GM19438 (cell line): ENCODE measurements at regions not wholly inside any gene's neighbourhood (a gene's known extent, or its start where the extent isn't known, plus 50 kb on each side); places are given as distances from the start of the nearest gene placed in this dataset.

Source experiments
- ATAC-seq: cut with Tn5 transposase; IDR thresholded peaks from one replicate; pipeline ENCODE4 v1.9.1; 2021; ENCODE audit warnings: low read depth; ENCODE audit not compliant: unreplicated experiment

GRCh38 chr5:88489364-88489763, 220.7 kb upstream of the TMEM161B start:
- no peak for ATAC-seq

- ATAC-seq: no peak
Observed at GRCh38 chr5:88488561-88488960, 219.9 kb upstream of the TMEM161B start.

- no peak for ATAC-seq
Observed at GRCh38 chr5:88488130-88488529, 219.5 kb upstream of the TMEM161B start.

- no peak for ATAC-seq
Observed at GRCh38 chr5:88487066-88487465, 218.4 kb upstream of the TMEM161B start.

- ATAC-seq: no peak
Observed at GRCh38 chr5:88486431-88486830, 217.8 kb upstream of the TMEM161B start.

- no peak for ATAC-seq
Observed at GRCh38 chr5:88485531-88485930, 216.9 kb upstream of the TMEM161B start.

GRCh38 chr5:88483964-88484672, 215.5 kb upstream of the TMEM161B start:
- no peak for ATAC-seq

- no peak for ATAC-seq
Observed at GRCh38 chr5:88480801-88481499, 212.3 kb upstream of the TMEM161B start.

- ATAC-seq: no peak
Observed at GRCh38 chr5:88480245-88480644, 211.6 kb upstream of the TMEM161B start.

- no peak for ATAC-seq
Observed at GRCh38 chr5:88474574-88474973, 205.9 kb upstream of the TMEM161B start.

- no peak for ATAC-seq
Observed at GRCh38 chr5:88470745-88471144, 202.1 kb upstream of the TMEM161B start.

- no peak for ATAC-seq
Observed at GRCh38 chr5:88459971-88460370, 191.3 kb upstream of the TMEM161B start.

GRCh38 chr5:88452820-88453219, 184.2 kb upstream of the TMEM161B start:
- no peak for ATAC-seq

- no peak for ATAC-seq
Observed at GRCh38 chr5:88450239-88450638, 181.6 kb upstream of the TMEM161B start.

- ATAC-seq: no peak
Observed at GRCh38 chr5:88438006-88438405, 169.4 kb upstream of the TMEM161B start.

- ATAC-seq: no peak
Observed at GRCh38 chr5:88436290-88436689, 167.6 kb upstream of the TMEM161B start.

- no peak for ATAC-seq
Observed at GRCh38 chr5:88428633-88429032, 160.0 kb upstream of the TMEM161B start.

GRCh38 chr5:88426441-88426840, 157.8 kb upstream of the TMEM161B start:
- ATAC-seq: no peak

GRCh38 chr5:88425124-88425523, 156.5 kb upstream of the TMEM161B start:
- ATAC-seq: no peak

GRCh38 chr5:88419931-88420330, 151.3 kb upstream of the TMEM161B start:
- no peak for ATAC-seq

GRCh38 chr5:88407341-88407740, 138.7 kb upstream of the TMEM161B start:
- ATAC-seq: no peak

- no peak for ATAC-seq
Observed at GRCh38 chr5:88405783-88406182, 137.1 kb upstream of the TMEM161B start.
